Skeletal muscle satellite cell (primary cell): ENCODE measurements at regions not wholly inside any gene's neighbourhood (a gene's known extent, or its start where the extent isn't known, plus 50 kb on each side); places are given as distances from the start of the nearest gene placed in this dataset.
"Not testable (repeated sequence)": the region's sequence is repeated elsewhere in the genome, so short reads cannot be mapped to it uniquely, and the experiment has no call there.

Experiments used
- H3K27me3 ChIP-seq: 2 replicates; pipeline ENCODE4 v1.7.0; 2013; ENCODE audit warnings: low read length; ENCODE audit not compliant: control insufficient read depth, insufficient read depth
- H3K36me3 ChIP-seq: 2 replicates; pipeline ENCODE4 v1.7.0; 2013; ENCODE audit warnings: mild to moderate bottlenecking, control low read depth, low read length; ENCODE audit not compliant: insufficient read depth
- H3K4me1 ChIP-seq: 2 replicates; pipeline ENCODE4 v1.7.0; 2013; ENCODE audit warnings: low read length; ENCODE audit not compliant: control insufficient read depth, insufficient read depth
- H3K4me2 ChIP-seq: 2 replicates; pipeline ENCODE4 v1.7.0; 2013; ENCODE audit warnings: mild to moderate bottlenecking, low read length
- H3K4me3 ChIP-seq: 2 replicates; pipeline ENCODE4 v1.7.0; 2013; ENCODE audit warnings: low read length
- H3K9ac ChIP-seq: 2 replicates; pipeline ENCODE4 v1.7.0; 2013; ENCODE audit warnings: mild to moderate bottlenecking, low read depth, low read length, moderate library complexity
- H3K9me3 ChIP-seq: replicated peaks from 2 replicates; pipeline ENCODE4 v1.7.0; 2013; ENCODE audit warnings: mild to moderate bottlenecking, control low read depth, low read length

DNA sequence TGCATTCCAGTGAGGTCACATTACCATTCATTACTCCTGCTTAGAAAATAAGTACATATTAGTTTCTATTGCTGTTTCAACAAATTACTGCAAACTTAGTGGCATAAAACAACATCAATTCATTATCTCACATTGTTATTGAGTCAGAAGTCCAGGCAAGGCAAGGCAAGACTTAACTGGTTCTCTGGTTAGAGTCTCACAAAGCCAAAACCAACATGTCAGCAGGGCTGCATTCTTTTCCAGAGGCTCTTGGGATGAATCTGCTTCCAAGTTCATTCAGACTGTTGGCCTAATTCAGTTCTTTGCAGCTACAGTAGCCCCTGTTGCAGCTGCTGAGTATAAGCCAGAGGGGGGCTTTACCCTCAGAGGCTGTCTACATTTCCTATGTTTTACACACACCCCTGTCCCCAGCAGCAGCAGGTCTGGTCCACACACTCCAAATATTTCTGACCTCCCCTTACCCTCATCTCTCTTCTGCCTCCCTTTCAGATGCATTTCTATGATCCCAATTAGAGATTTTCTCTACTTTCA lies 892.1 kb upstream of the EPHA5 start:
- peaks cover 48% of the 10 kb centered on the region for H3K4me1 ChIP-seq
- no peaks in the 10 kb centered on the region for H3K9me3 ChIP-seq
- no peak overlapping the region for H3K4me3 ChIP-seq
- H3K9ac ChIP-seq, result no peak overlapping the region
- H3K4me2 ChIP-seq, result no peak overlapping the region
- no peaks in the 10 kb centered on the region for H3K36me3 ChIP-seq
- H3K27me3 ChIP-seq, result no peaks in the 10 kb centered on the region

DNA sequence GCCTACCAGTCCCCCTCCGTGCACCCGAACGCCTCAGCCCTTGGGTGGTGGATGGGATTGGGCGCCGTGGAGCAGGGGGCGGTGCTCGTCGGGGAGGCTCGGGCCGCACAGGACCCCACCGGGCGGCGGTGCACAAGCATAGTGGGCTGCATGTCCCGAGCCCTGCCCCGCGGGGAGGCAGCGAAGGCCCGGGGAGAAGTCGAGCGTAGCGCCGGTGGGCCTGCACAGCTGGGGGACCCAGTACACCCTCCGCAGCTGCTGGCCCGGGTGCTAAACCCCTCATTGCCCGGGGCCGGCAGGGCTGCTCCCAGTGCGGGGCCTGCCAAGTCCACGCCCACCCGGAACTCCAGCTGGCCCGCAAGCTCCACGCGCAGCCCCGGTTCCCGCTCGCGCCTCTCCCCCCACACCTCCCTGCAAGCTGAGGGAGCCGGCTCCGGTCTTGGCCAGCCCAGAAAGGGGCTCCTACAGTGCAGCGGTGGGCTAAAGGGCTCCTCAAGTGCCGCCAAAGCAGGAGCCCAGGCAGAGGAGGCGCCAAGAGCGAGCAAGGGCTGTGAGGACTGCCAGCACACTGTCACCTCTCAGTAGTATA lies 891.3 kb upstream of the EPHA5 start:
- H3K4me2 ChIP-seq, H3K27me3 ChIP-seq, H3K9ac ChIP-seq, H3K4me3 ChIP-seq, H3K9me3 ChIP-seq, H3K36me3 ChIP-seq: not testable (repeated sequence)
- peaks cover 40% of the 10 kb centered on the region for H3K4me1 ChIP-seq

DNA sequence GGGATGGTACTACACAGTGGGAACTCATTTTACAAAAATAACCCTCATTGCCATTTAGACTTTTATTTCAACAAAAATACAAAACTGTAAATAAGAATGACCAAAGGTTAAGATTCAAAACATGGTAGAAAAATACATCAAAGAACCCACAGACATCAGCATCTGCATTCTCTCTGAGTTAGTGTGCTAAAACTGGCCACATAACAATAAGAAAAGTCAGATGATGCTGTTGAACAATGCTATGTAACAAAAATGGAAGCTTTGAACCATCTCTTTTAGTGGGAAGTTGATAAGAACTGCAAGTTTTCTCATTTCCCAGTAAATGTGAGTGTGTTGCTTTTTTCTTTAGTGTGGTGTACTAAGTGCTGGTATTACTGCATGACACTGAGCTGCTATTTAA lies 888.4 kb upstream of the EPHA5 start:
- no peaks in the 10 kb centered on the region for H3K36me3 ChIP-seq
- no peak overlapping the region for H3K4me3 ChIP-seq
- H3K4me1 ChIP-seq, result peaks cover 27% of the 10 kb centered on the region
- no peak overlapping the region for H3K9ac ChIP-seq
- H3K27me3 ChIP-seq, result no peaks in the 10 kb centered on the region
- H3K9me3 ChIP-seq, result no peaks in the 10 kb centered on the region
- no peak overlapping the region for H3K4me2 ChIP-seq

DNA sequence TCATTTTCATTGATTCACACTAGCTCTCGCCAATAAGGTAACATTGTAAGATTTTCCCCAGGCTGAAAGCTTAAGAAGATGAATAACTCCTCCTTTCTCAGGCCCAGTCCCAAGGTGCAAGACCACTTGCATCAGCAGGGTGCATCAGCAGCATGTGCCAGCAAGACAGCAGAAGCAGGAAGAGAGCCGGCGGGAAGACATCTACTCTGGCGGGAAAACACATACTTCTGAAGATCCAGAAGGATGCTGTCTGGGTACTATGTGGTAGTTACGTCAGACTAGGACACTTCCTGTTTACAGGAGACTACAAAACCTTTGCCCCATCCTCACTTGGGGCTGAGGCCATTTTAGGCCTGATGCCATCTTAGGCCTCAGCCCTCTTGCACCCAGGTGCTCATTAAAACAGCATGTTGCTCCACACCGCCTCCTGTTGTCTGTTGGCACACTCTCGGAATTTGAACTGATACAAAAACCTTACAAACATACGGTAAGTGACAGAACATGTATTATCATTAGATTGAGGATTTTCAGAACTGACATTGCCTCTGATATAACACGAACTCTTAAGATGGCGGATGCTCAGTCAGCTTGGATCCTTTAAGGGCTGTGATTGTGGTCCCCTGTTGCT lies 886.5 kb upstream of the EPHA5 start:
- Histone ChIP-seq H3K4me3 (no peak overlapping the region), H3K36me3 (no peaks in the 10 kb centered on the region), H3K9ac (no peak overlapping the region), H3K27me3 (no peaks in the 10 kb centered on the region), H3K9me3 (no peaks in the 10 kb centered on the region), H3K4me2 (no peak overlapping the region), H3K4me1 (peaks cover 26% of the 10 kb centered on the region)

DNA sequence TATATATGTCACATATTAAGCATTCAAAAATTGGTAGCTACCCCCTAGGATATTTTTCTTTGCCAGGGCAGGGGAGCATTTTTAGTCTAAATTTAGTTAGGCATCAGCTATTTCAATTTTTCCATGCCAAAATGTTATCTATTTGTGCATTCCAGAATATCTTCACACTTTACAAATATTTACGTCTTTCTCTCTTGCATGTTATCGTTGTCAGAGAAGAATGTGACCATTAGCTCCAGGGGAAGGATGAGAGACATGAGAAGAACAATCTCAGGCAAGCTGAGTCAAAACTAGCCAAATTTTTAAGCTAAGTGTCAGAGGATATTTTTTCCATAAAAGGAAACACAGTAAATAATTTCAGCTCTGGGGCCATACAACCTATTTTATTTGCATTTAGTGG lies 885.0 kb upstream of the EPHA5 start:
- H3K9ac ChIP-seq, result peak overlapping the region; percentile 64
- no peaks in the 10 kb centered on the region for H3K27me3 ChIP-seq
- peak overlapping the region; percentile 25 for H3K4me2 ChIP-seq
- no peaks in the 10 kb centered on the region for H3K36me3 ChIP-seq
- H3K4me1 ChIP-seq, result peaks cover 26% of the 10 kb centered on the region
- no peaks in the 10 kb centered on the region for H3K9me3 ChIP-seq
- H3K4me3 ChIP-seq, result no peak overlapping the region

DNA sequence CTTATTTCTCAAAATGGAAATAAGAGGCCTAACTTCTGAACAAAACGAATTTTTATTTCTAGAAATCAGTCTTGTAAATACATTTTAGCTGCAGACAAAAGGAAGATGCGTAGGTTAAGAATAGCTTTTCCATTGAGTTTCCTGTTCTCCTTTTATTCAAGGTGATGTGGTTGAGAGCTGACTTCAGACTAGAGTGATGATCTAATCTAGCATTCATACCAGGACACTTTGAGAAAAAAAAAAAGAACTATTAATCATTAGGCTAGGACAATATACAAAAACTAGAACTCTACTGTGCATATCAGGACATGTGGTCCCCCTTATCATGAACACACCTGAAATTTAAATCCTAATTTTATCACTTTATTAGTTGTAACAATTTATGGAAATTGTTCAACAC lies 884.5 kb upstream of the EPHA5 start:
- H3K27me3 ChIP-seq, result no peaks in the 10 kb centered on the region
- no peaks in the 10 kb centered on the region for H3K36me3 ChIP-seq
- no peak overlapping the region for H3K4me3 ChIP-seq
- H3K9me3 ChIP-seq, result no peaks in the 10 kb centered on the region
- H3K9ac ChIP-seq, result peak overlapping the region; percentile 64
- peaks cover 26% of the 10 kb centered on the region for H3K4me1 ChIP-seq
- H3K4me2 ChIP-seq, result peak overlapping the region; percentile 25

DNA sequence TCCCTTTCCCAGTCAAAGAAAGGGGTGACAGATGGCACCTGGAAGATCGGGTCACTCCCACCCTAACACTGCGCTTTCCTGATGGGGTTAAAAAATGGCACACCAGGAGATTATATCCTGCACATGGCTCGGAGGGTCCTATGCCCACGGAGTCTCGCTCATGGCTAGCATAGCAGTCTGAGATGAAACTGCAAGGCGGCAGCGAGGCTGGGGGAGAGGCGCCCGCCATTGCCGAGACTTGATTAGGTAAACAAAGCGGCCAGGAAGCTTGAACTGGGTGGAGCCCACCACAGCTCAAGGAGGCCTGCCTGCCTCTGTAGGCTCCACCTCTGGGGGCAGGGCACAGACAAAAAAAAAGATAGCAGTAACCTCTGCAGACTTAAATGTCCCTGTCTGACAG lies 875.0 kb upstream of the EPHA5 start:
- not testable (repeated sequence) for H3K9ac ChIP-seq, H3K4me1 ChIP-seq, H3K4me2 ChIP-seq, H3K9me3 ChIP-seq, H3K4me3 ChIP-seq, H3K27me3 ChIP-seq, H3K36me3 ChIP-seq

DNA sequence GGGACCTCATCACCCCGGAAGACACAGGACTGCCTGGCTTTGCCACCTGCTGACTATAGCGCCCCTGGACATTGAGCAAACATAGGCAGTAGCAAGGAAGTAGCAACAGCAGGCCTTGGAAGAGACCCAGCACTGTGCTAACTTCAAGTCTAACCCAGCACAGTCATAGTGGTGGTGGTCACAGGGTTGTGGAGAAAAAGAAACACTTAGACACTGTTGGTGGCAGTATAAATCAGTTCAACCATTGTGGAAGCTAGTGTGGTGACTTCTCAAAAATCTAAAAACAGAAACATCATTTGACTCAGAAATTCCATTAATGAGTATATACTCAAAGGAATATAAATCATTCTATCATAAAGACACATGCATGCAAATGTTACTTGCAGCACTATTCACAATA lies 874.0 kb upstream of the EPHA5 start:
- H3K9ac ChIP-seq, result no peak overlapping the region
- no peak overlapping the region for H3K4me3 ChIP-seq
- H3K4me1 ChIP-seq, result no peaks in the 10 kb centered on the region
- H3K9me3 ChIP-seq, result no peaks in the 10 kb centered on the region
- H3K36me3 ChIP-seq, result no peaks in the 10 kb centered on the region
- no peak overlapping the region for H3K4me2 ChIP-seq
- no peaks in the 10 kb centered on the region for H3K27me3 ChIP-seq

DNA sequence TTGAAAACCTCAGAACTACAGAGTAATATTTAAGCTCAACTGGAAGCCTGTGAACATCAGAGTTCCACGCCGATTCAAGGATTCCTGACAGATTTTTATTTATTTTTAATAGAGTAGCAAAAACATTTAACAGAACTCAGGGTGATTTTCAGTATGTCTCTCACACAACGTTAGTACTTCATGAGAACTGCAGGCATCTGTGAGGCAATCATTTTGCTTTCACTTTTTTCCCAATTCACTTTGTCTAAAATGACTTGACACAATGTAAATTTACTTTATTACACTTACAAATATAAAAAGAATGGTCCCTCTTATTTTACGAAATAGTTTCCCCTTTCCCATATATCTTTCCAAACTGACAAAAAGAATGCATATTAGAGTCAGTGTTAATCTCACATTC lies 869.5 kb upstream of the EPHA5 start:
- Histone ChIP-seq H3K4me2 (no peak overlapping the region), H3K4me3 (no peak overlapping the region), H3K9me3 (no peaks in the 10 kb centered on the region), H3K36me3 (no peaks in the 10 kb centered on the region), H3K4me1 (no peaks in the 10 kb centered on the region), H3K27me3 (no peaks in the 10 kb centered on the region), H3K9ac (peak overlapping the region; percentile 13)

DNA sequence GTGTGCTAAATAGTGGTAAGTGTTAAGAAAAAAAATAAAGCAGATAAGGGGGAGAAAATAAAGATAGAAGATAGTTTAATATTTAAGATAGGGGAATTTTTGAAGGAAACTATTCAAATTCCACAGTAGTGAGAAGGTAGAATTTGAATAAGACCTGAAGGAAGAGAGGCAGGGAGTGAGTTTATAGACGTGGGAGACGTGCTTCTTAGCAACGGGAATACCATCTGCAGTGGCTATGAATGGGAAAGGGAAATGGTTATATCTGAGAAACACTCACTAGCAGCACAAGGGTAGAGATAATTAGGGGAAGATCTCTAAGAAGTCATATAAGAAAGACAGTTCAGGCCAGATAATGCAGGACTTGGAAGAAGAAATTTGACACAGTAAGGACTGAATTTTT lies 854.5 kb upstream of the EPHA5 start:
- no peaks in the 10 kb centered on the region for H3K4me1 ChIP-seq
- H3K9ac ChIP-seq, result no peak overlapping the region
- H3K36me3 ChIP-seq, result no peaks in the 10 kb centered on the region
- H3K4me2 ChIP-seq, result no peak overlapping the region
- H3K27me3 ChIP-seq, result no peaks in the 10 kb centered on the region
- no peak overlapping the region for H3K4me3 ChIP-seq
- H3K9me3 ChIP-seq, result no peaks in the 10 kb centered on the region

DNA sequence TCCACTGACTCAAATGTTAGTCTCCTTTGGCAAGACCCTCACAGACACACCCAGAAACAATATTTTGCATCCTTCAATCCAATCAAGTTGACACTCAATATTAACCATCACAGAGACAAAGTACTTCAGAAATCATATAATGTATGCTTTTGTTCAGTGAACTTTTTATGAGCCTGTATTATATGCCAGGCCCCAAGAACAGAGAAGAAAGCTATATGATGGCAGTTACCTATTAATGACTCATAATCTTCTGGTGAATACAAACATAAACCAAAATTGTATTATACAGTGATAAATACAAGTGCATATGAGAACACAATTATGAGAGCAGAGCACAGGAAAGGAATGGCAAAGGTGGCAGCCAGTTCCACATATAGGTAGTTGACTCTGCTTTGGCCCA lies 852.0 kb upstream of the EPHA5 start:
- Histone ChIP-seq H3K9me3 (no peaks in the 10 kb centered on the region), H3K4me1 (no peaks in the 10 kb centered on the region), H3K27me3 (no peaks in the 10 kb centered on the region), H3K36me3 (no peaks in the 10 kb centered on the region), H3K9ac (no peak overlapping the region), H3K4me3 (no peak overlapping the region), H3K4me2 (no peak overlapping the region)

DNA sequence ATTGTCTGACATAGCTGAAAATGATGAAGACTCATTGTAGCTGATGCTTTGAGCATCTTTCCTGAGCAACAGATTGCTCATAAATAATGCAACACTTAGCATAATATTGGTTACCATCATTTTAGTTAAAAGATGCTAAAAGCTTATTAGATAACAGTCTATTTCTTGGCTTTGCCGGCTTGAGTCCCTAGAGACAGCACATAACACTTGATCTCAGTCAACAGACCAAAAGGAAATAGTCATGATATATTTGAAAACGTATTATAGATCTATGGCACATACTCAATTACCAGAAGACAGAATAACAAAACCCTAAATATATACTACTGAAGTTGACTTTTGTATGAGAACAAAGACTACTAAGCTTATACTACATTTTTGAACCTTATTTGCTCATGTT lies 846.7 kb upstream of the EPHA5 start:
- no peaks in the 10 kb centered on the region for H3K9me3 ChIP-seq
- H3K4me3 ChIP-seq, result no peak overlapping the region
- no peaks in the 10 kb centered on the region for H3K36me3 ChIP-seq
- H3K27me3 ChIP-seq, result no peaks in the 10 kb centered on the region
- no peak overlapping the region for H3K4me2 ChIP-seq
- no peaks in the 10 kb centered on the region for H3K4me1 ChIP-seq
- no peak overlapping the region for H3K9ac ChIP-seq
